ENCODE measurements at regions not wholly inside any gene's neighbourhood (a gene's known extent, or its start where the extent isn't known, plus 50 kb on each side); places are given as distances from the start of the nearest gene placed in this dataset.
A peak's percentile ranks its signal among the peaks of the same experiment; 100 is the strongest.
"Not testable (repeated sequence)": the region's sequence is repeated elsewhere in the genome, so short reads cannot be mapped to it uniquely, and the experiment has no call there.

DNA sequence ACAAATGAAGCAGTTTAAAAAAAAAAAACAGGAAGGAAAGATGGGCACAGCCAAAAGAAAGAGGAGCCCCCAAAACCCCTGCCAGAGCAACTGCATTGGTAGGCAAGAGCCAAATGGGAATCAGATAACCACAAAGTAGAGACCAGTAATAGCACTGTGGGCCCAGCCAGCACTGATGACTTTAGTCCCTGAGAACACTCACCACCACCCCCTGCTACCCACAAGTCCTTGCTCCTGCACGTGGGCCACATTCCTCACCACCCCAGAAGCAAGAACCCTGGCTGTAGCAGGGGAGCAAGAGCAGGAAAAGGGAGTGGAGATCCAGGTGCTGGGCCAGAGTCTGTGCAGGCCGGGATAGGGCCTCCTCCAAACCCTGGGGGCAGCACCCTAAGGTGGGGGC lies 86.1 kb downstream of the RRAGC start:
- no peak for ATAC-seq (replicated peaks)
- peaks cover 16% of the 10 kb centered on the region for H3K27me3 Mint-ChIP-seq

DNA sequence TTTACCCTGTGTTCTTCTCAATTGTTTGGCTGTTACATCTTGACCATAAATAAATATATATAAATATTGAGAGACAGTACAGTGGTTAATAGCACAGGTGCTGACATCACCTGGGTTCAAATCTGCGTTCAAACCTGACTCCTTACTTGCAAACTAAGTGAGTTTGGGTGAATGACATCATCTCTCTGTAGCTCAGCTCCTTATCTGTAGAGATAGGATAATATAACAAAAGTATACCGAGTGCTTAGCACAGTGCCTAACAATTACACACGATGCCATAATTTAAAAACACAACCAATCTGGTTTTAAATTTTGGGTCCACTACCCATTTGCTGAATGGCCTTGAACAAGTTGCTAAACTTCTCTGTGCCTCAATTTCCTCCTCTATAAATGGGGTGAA lies 86.6 kb downstream of the RRAGC start:
- H3K36me3 Mint-ChIP-seq (ENCODE audit: low read depth) = no peaks in the 10 kb centered on the region
- H3K4me3 Mint-ChIP-seq = no peak overlapping the region
- H3K9me3 Mint-ChIP-seq = no peaks in the 10 kb centered on the region
- no peak for ATAC-seq (replicated peaks)
- H3K27me3 Mint-ChIP-seq = peaks cover 20% of the 10 kb centered on the region
- H3K4me1 Mint-ChIP-seq = no peaks in the 10 kb centered on the region
- H3K27ac Mint-ChIP-seq = no peak overlapping the region

More for the DNA sequence above, 86.1 kb downstream of the RRAGC start:
- no peak overlapping the region for H3K4me3 Mint-ChIP-seq
- no peaks in the 10 kb centered on the region for H3K36me3 Mint-ChIP-seq (ENCODE audit: low read depth)
- H3K9me3 Mint-ChIP-seq = no peaks in the 10 kb centered on the region
- H3K27ac Mint-ChIP-seq = no peak overlapping the region
- H3K4me1 Mint-ChIP-seq = no peaks in the 10 kb centered on the region

DNA sequence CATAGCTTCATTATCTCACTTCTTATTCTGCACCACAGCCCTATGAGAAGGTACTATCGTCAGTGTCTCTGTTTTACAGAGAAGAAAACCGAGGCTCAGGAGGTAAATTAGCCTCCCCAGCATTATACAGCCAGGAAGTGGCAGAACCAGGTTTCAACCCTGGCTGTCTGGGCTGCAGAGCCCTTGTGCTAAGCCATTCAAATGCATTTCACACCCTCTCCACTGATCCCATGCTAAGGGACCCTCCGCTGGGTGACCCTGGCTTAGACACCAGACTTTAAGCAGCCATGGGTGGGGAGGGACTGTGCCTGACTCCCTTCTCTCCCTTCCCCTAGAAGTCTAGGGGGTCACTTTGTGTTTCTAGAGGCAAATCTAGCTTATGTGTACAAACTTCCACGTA lies 87.5 kb downstream of the RRAGC start:
- H3K9me3 Mint-ChIP-seq = no peaks in the 10 kb centered on the region
- no peak for ATAC-seq (replicated peaks)

DNA sequence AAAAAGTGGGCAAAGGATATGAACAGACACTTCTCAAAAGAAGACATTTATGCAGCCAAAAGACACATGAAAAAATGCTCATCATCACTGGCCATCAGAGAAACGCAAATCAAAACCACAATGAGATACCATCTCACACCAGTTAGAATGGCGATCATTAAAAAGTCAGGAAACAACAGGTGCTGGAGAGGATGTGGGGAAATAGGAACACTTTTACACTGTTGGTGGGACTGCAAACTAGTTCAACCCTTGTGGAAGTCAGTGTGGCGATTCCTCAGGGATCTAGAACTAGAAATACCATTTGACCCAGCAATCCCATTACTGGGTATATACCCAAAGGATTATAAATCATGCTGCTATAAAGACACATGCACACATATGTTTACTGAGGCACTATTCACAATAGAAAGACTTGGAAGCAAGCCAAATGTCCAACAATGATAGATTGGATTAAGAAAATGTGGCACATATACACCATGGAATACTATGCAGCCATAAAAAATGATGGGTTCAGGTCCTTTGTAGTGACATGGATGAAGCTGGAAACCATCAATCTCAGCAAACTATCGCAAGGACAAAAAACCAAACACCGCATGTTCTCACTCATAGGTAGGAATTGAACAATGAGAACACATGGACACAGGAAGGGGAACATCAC lies 88.9 kb downstream of the RRAGC start:
- H3K27me3 Mint-ChIP-seq = peaks cover 28% of the 10 kb centered on the region
- not testable (repeated sequence) for H3K4me3 Mint-ChIP-seq; H3K36me3 Mint-ChIP-seq (ENCODE audit: low read depth); H3K27ac Mint-ChIP-seq; H3K9me3 Mint-ChIP-seq; ATAC-seq (replicated peaks); H3K4me1 Mint-ChIP-seq

More for the DNA sequence above, 87.5 kb downstream of the RRAGC start:
- Mint-ChIP-seq H3K36me3 (ENCODE audit: low read depth) (no peaks in the 10 kb centered on the region), H3K4me1 (no peaks in the 10 kb centered on the region), H3K4me3 (no peak overlapping the region), H3K27me3 (peaks cover 27% of the 10 kb centered on the region), H3K27ac (no peak overlapping the region)

DNA sequence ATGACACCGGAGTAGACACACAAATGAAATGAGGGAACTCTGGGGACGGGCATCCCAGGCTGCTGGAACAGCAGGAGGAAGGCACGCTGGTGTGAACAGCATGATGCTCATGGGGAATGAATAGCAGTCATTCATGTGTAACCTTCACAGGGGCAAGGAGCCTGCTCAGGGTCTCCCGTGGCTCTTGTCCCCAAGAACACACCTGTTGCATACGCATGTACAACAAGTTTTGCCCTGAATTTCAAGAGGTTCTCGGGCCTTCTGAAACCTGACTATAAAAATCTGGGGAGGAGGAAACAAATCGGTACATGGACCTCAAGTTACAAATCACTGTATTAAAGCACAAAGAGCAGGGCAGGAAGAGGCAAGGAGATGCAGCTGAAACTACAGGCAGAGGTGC lies 93.4 kb downstream of the RRAGC start:
- Mint-ChIP-seq H3K9me3 (no peaks in the 10 kb centered on the region), H3K4me1 (no peaks in the 10 kb centered on the region), H3K4me3 (no peak overlapping the region), H3K27ac (no peak overlapping the region), H3K27me3 (peaks cover 33% of the 10 kb centered on the region), H3K36me3 (ENCODE audit: low read depth) (no peaks in the 10 kb centered on the region)
- no peak for ATAC-seq (replicated peaks)

- Mint-ChIP-seq H3K4me3 (no peak overlapping the region), H3K36me3 (ENCODE audit: low read depth) (no peaks in the 10 kb centered on the region), H3K9me3 (no peaks in the 10 kb centered on the region), H3K27ac (no peak overlapping the region), H3K27me3 (peaks cover 34% of the 10 kb centered on the region), H3K4me1 (no peaks in the 10 kb centered on the region)
- no peak for ATAC-seq (replicated peaks)
These were observed 96.5 kb downstream of the RRAGC start for GRCh38 chr1:38763121-38763520.

GRCh38 chr1:38760562-38760961 lies 99.0 kb downstream of the RRAGC start:
- peaks cover 27% of the 10 kb centered on the region for H3K27me3 Mint-ChIP-seq
- H3K9me3 Mint-ChIP-seq = no peaks in the 10 kb centered on the region
- H3K4me3 Mint-ChIP-seq = no peak overlapping the region
- no peak overlapping the region for H3K27ac Mint-ChIP-seq
- H3K36me3 Mint-ChIP-seq (ENCODE audit: low read depth) = no peaks in the 10 kb centered on the region
- H3K4me1 Mint-ChIP-seq = no peaks in the 10 kb centered on the region
- no peak for ATAC-seq (replicated peaks)

DNA sequence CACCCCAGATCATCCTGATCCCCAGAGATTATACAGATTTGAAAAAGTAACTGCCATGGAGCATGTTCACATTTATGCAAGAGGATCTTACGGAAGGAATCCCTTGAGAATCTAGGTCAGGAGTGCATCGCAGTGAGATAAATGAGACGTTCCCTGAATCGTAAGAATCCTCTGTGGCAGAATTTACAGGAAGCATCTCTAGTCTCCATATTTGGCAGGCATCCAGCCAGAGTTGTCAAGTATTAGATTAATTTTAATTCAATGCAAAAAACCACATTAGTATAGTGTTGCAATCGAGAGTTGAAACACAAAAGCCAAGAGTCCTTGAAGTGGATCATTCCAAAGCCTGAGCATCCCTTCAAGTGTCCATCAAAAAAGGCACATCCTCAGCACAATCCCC lies 100.8 kb downstream of the RRAGC start:
- Mint-ChIP-seq H3K36me3 (ENCODE audit: low read depth) (no peaks in the 10 kb centered on the region), H3K9me3 (no peaks in the 10 kb centered on the region), H3K4me1 (no peaks in the 10 kb centered on the region), H3K27me3 (peaks cover 22% of the 10 kb centered on the region), H3K27ac (no peak overlapping the region), H3K4me3 (no peak overlapping the region)
- no peak for ATAC-seq (replicated peaks)

GRCh38 chr1:38746941-38747600 lies 112.5 kb downstream of the RRAGC start:
- ATAC-seq (replicated peaks) = no peak
- Mint-ChIP-seq H3K4me3 (peak overlapping the region; percentile 44), H3K27ac (no peak overlapping the region), H3K27me3 (peaks cover 20% of the 10 kb centered on the region), H3K4me1 (no peaks in the 10 kb centered on the region), H3K9me3 (peaks cover 4% of the 10 kb centered on the region), H3K36me3 (ENCODE audit: low read depth) (no peaks in the 10 kb centered on the region)

DNA sequence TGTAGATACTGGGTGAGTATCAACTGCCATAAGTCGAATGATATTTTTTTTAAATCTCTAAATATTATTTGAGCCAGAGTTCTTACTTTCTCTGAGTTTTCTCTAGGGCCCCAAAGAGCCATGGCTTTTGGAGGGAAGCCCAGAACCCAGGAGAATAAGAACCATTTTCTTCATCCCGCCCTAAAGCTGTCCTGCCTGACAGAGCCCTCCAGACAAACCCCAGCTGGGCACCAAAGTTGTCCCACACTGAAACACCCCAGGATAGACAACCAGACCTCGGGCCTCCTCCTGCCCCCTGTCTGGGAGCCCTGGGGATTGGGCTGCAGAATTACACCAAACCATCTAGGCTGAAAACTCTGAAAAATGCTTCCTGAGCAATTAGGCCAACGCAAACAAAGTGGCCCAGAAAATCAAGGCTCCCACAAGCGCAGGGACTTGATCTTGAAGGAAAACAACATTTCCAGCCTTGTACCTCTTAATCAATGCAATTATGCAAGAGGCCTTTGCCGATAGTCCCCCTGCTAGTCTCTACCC lies 113.1 kb downstream of the RRAGC start:
- Mint-ChIP-seq H3K27ac (no peak overlapping the region), H3K36me3 (ENCODE audit: low read depth) (no peaks in the 10 kb centered on the region), H3K4me3 (peak overlapping the region; percentile 44), H3K4me1 (no peaks in the 10 kb centered on the region), H3K27me3 (peaks cover 16% of the 10 kb centered on the region), H3K9me3 (peaks cover 4% of the 10 kb centered on the region)
- no peak for ATAC-seq (replicated peaks)

- Mint-ChIP-seq H3K27ac (no peak overlapping the region), H3K9me3 (peaks cover 4% of the 10 kb centered on the region), H3K4me3 (peak overlapping the region; percentile 44), H3K36me3 (ENCODE audit: low read depth) (no peaks in the 10 kb centered on the region), H3K4me1 (no peaks in the 10 kb centered on the region), H3K27me3 (peaks cover 19% of the 10 kb centered on the region)
- peak; percentile 92 for ATAC-seq (replicated peaks)
These were observed 113.8 kb downstream of the RRAGC start for GRCh38 chr1:38745476-38746401.

DNA sequence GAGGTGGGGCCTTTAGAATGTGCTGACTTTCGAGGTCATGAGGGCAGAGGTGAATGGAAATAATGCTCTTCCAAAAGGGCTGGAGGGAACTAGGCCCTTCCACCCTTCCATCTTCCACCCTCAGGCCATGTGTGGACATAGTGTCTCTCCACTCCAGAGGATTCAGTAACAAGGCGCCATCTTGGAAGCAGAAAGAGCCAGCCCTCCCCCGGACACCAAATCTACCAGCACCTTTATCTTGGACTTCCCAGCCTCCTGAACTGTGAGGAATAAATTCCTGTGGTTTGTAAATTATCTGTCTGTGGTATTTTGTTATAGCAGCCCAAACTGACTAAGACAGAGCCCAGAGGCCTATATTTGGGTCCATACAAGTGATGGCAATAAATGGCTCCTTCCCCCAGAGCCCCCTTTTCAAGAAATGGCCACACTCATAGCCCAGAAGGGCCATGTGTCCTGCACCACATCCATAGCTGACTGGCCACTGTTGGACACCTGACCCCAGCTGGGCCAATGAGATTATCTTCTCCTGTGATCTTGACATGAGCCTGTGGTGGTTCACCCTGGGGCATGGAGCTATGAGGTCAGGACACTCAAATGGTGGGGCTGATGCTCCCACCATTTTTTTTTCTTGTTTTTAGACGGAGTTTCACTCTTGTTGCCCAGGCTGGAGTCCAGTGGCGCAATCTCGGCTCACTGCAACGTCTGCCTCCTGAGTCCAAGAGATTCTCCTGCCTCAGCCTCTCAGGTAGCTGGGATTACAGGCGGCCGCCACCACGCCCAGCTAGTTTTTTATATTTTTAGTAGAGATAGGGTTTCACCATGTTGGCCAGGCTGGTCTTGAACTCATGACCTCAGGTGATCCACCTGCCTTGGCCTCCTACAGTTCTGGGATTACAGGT lies 114.9 kb downstream of the RRAGC start:
- Mint-ChIP-seq H3K27me3 (peaks cover 11% of the 10 kb centered on the region), H3K36me3 (ENCODE audit: low read depth) (no peaks in the 10 kb centered on the region), H3K4me1 (no peaks in the 10 kb centered on the region), H3K27ac (no peak overlapping the region), H3K9me3 (peaks cover 4% of the 10 kb centered on the region), H3K4me3 (no peak overlapping the region)
- ATAC-seq (replicated peaks) = no peak

DNA sequence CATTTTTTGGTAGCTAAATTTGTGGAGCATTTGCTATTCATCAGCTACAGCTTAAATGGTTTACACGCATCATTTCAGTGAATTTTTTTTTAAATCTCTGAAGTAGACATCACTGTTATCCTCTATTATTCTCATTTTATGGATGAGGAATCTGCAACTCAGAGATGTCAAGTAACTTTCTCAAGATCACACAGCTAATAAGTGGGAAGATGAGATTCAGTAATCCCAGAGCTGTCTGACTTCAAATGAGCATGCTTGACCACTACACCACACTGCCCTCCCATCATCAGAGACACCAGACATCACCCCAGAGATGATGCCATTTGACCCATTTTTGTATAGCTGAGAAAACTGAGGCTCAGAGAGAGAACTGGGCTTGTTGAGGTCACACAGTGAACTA lies 116.4 kb downstream of the RRAGC start:
- no peak overlapping the region for H3K4me3 Mint-ChIP-seq
- H3K27ac Mint-ChIP-seq = no peak overlapping the region
- peaks cover 9% of the 10 kb centered on the region for H3K27me3 Mint-ChIP-seq
- H3K4me1 Mint-ChIP-seq = no peaks in the 10 kb centered on the region
- H3K36me3 Mint-ChIP-seq (ENCODE audit: low read depth) = no peaks in the 10 kb centered on the region
- ATAC-seq (replicated peaks) = no peak
- H3K9me3 Mint-ChIP-seq = no peaks in the 10 kb centered on the region

DNA sequence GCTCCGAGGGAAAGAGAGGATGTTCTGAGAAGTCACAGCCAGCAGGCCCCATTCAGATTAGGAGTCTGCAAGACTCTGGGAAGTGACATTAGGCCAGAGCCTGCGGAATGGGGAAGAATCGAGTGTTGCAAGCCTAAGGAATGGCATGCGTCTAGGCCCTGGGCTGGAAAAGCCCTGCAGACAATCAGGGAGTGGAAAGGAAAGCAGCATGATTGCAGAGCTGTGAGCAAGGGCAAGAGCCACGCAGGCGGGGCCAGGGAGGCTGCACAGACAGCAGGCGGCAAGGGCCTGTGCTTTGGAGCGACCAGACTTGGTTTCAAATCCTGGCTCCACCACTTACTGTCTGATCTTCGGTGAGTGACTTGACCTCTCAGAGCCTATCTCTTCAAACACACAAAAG lies 118.2 kb downstream of the RRAGC start:
- H3K27ac Mint-ChIP-seq = no peak overlapping the region
- no peaks in the 10 kb centered on the region for H3K4me1 Mint-ChIP-seq
- peaks cover 9% of the 10 kb centered on the region for H3K27me3 Mint-ChIP-seq

More for the DNA sequence above, 118.2 kb downstream of the RRAGC start:
- H3K4me3 Mint-ChIP-seq = no peak overlapping the region
- ATAC-seq (replicated peaks) = no peak
- no peaks in the 10 kb centered on the region for H3K36me3 Mint-ChIP-seq (ENCODE audit: low read depth)
- H3K9me3 Mint-ChIP-seq = no peaks in the 10 kb centered on the region

Measured in activated T-helper 17 cell treated with anti-CD3 and anti-CD28 coated beads, Interleukin-2, amount 50 U/mL, for 72 hours (primary cell).